Neutrophil (primary cell): ENCODE measurements at regions not wholly inside any gene's neighbourhood (a gene's known extent, or its start where the extent isn't known, plus 50 kb on each side); places are given as distances from the start of the nearest gene placed in this dataset.

ENCODE experiments used
- H3K27ac ChIP-seq: fragments of 200-600 bp; sonication (generic); 2 replicates; pipeline ENCODE4 v1.5.1; 2016; ENCODE audit warnings: mild to moderate bottlenecking, moderate library complexity
- H3K27me3 ChIP-seq: fragments of 200-600 bp; sonication (generic); 2 replicates; pipeline ENCODE4 v1.6.0; 2016; ENCODE audit warnings: mild to moderate bottlenecking
- H3K36me3 ChIP-seq: fragments of 200-600 bp; sonication (generic); 2 replicates; pipeline ENCODE4 v1.5.1; 2017
- H3K4me1 ChIP-seq, 2 experiments: fragments of 200-600 bp in 1 of 2; sonication (generic) in 1 of 2; 1 replicate in 1 of 2; 2 replicates in 1 of 2; pipeline versions ENCODE4 v1.5.1 to v1.6.1; 2013 to 2016; ENCODE audit warnings: low read depth in 1 of 2, low read length in 1 of 2, mild to moderate bottlenecking in 1 of 2, moderate library complexity in 1 of 2; ENCODE audit not compliant: control insufficient read depth in 1 of 2, insufficient read depth in 1 of 2
- H3K4me3 ChIP-seq, 2 experiments: fragments of 200-600 bp in 1 of 2; sonication (generic) in 1 of 2; 1 replicate in 1 of 2; 2 replicates in 1 of 2; pipeline ENCODE4 v1.5.1; 2013 to 2016; ENCODE audit warnings: low read depth in 1 of 2, low read length in 1 of 2, mild to moderate bottlenecking in 1 of 2, moderate library complexity in 1 of 2
- H3K9me3 ChIP-seq: fragments of 200-600 bp; sonication (generic); 2 replicates; pipeline ENCODE4 v1.5.1; 2016
- TF ChIP-seq, protein P1 (sequence below): fragments of 200-600 bp; sonication (generic); IDR thresholded peaks from 2 replicates; pipeline ENCODE4 v1.5.1; 2016; ENCODE audit warnings: antibody characterized with exemption

DNA sequence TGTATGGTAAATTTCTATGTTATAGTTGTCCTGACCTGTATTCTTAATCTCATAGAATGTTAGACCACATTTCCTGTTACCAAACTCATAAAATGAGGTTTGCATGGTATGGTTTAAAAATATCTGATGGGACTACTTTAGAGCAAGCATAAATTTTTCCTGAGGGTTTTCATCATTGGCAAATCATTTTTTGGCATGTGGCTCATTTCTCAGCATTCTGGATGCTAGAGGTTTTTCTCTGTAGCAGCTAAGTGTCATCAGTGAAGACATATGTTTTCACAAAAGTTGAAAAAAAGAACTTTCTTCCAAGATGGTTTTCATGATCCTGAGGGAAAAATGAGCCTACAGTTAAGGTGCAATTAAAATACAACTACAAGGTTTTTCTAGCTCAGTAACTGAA, 503.5 kb upstream of the FAM47C start:
- H3K9me3 ChIP-seq, result no peaks in the 10 kb centered on the region
- H3K27ac ChIP-seq, result no peak overlapping the region
- H3K4me3 ChIP-seq, result no peak overlapping the region
- H3K36me3 ChIP-seq, result no peaks in the 10 kb centered on the region
- no peaks in the 10 kb centered on the region for H3K27me3 ChIP-seq
- TF ChIP-seq, protein P1, sequence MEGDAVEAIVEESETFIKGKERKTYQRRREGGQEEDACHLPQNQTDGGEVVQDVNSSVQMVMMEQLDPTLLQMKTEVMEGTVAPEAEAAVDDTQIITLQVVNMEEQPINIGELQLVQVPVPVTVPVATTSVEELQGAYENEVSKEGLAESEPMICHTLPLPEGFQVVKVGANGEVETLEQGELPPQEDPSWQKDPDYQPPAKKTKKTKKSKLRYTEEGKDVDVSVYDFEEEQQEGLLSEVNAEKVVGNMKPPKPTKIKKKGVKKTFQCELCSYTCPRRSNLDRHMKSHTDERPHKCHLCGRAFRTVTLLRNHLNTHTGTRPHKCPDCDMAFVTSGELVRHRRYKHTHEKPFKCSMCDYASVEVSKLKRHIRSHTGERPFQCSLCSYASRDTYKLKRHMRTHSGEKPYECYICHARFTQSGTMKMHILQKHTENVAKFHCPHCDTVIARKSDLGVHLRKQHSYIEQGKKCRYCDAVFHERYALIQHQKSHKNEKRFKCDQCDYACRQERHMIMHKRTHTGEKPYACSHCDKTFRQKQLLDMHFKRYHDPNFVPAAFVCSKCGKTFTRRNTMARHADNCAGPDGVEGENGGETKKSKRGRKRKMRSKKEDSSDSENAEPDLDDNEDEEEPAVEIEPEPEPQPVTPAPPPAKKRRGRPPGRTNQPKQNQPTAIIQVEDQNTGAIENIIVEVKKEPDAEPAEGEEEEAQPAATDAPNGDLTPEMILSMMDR, result no peak
- H3K4me1 ChIP-seq, result no peaks in the 10 kb centered on the region

DNA sequence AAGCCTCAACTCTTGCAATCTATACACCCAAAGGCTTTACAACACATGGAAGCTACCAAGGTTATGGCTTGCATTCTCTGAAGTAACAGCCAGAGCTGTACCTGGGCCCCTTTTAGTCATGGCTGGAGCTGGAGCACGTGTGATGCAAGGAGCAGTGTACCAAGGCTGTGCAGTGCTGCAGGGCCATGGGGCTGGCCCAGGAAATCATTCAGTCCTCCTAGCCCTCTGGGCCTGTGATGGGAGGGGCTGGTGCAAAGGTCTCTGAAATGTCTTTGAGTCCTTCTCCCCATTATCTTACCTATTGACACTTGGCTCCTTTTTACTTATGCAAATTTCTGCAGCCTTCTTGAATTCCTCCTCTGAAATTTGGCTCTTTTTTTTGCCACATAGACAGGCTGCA, 500.1 kb upstream of the FAM47C start:
- H3K36me3 ChIP-seq, result no peaks in the 10 kb centered on the region
- no peak overlapping the region for H3K27ac ChIP-seq
- TF ChIP-seq, protein P1, result no peak
- H3K27me3 ChIP-seq, result no peaks in the 10 kb centered on the region
- no peak overlapping the region for H3K4me3 ChIP-seq
- H3K9me3 ChIP-seq, result no peaks in the 10 kb centered on the region
- H3K4me1 ChIP-seq, result no peaks in the 10 kb centered on the region

DNA sequence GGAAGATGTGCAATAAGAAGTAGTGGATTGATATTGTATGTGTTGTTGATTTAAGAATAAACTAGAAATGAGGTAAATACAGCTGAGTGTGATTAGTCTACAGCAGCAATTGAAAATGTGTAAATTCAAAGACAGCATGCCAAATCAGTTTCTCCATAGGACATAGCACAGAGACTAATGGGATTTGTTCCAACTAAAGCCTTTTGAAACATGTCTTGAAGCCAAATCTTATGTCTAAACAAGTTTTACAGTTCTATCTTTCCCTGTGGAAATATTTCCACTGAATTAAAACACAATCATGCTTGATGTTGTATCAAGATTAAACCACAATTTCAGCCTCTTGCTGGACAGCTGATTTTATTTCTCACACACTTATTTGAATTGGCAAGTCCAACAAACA, 497.4 kb upstream of the FAM47C start:
- TF ChIP-seq, protein P1, result no peak
- no peak overlapping the region for H3K4me3 ChIP-seq
- H3K36me3 ChIP-seq, result no peaks in the 10 kb centered on the region
- no peak overlapping the region for H3K27ac ChIP-seq
- H3K4me1 ChIP-seq, result no peaks in the 10 kb centered on the region
- H3K27me3 ChIP-seq, result no peaks in the 10 kb centered on the region
- H3K9me3 ChIP-seq, result no peaks in the 10 kb centered on the region

DNA sequence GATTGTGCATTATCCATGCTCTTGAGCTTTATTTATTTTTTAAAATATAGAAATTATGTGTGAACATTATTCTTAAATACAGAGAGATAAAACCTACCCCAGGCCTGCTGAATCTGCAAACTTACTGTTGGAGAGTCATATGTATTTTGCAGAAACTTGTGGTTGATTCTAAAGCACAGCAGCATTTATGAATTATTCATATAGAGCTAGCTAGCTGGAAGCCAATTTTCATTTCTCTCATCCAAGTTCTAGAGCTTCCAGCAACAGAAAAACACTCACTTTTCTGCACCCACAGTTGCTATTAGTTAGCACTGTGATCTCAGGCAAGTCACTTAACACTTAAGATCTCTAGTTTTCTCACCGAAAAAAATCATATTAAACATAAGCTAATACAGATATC, 479.5 kb upstream of the FAM47C start:
- Histone ChIP-seq H3K9me3 (no peaks in the 10 kb centered on the region), H3K4me3 (no peak overlapping the region), H3K27me3 (no peaks in the 10 kb centered on the region), H3K27ac (no peak overlapping the region), H3K36me3 (no peaks in the 10 kb centered on the region), H3K4me1 (no peaks in the 10 kb centered on the region)
- TF ChIP-seq, protein P1, result no peak

DNA sequence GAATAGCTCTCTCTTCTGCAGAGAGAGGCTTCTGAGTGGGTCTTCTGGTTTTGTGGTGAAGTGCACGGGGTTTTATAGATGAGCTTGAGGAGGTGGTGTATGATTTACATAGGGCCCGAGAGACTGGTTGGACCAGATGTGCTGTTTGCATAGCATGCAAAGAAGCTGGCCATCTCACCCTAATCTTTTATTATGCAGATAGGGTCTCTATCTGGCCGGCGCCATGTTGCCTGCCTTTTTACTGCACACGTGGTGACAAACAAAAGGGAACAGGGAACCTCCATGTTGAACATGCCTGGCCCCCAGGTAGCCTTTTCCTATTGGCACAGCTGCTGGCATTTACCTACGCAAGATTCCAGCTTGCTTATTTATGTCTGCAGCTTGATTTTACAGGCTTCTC, 473.3 kb upstream of the FAM47C start:
- Histone ChIP-seq H3K9me3 (no peaks in the 10 kb centered on the region), H3K27ac (no peak overlapping the region), H3K4me1 (no peaks in the 10 kb centered on the region), H3K4me3 (no peak overlapping the region), H3K27me3 (no peaks in the 10 kb centered on the region), H3K36me3 (no peaks in the 10 kb centered on the region)
- TF ChIP-seq, protein P1, result no peak

DNA sequence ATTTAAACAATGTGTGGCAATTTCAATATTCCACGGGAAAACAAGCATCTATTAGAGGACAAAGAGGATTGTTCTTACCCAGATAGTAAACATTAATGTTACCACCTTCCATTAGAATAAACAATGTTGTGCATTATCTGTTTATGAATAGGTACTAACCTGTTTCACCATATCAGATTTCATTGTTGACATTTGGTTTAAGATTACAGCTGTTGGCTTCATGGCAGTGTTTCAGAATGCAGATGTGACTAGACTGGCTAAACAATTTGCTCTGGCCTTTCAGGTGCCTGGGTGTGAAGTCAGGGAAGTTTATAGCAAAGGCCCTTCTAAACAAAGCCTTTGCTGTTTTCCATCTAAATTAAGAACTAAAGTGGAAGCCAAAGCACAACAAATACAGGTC, 464.7 kb upstream of the FAM47C start:
- H3K27ac ChIP-seq, result no peak overlapping the region
- no peaks in the 10 kb centered on the region for H3K36me3 ChIP-seq
- no peaks in the 10 kb centered on the region for H3K4me1 ChIP-seq
- H3K9me3 ChIP-seq, result no peaks in the 10 kb centered on the region
- no peaks in the 10 kb centered on the region for H3K27me3 ChIP-seq
- H3K4me3 ChIP-seq, result no peak overlapping the region
- TF ChIP-seq, protein P1, result no peak
